ENCODE measurements at regions not wholly inside any gene's neighbourhood (a gene's known extent, or its start where the extent isn't known, plus 50 kb on each side); places are given as distances from the start of the nearest gene placed in this dataset.
"Not testable (repeated sequence)": the region's sequence is repeated elsewhere in the genome, so short reads cannot be mapped to it uniquely, and the experiment has no call there.

DNA sequence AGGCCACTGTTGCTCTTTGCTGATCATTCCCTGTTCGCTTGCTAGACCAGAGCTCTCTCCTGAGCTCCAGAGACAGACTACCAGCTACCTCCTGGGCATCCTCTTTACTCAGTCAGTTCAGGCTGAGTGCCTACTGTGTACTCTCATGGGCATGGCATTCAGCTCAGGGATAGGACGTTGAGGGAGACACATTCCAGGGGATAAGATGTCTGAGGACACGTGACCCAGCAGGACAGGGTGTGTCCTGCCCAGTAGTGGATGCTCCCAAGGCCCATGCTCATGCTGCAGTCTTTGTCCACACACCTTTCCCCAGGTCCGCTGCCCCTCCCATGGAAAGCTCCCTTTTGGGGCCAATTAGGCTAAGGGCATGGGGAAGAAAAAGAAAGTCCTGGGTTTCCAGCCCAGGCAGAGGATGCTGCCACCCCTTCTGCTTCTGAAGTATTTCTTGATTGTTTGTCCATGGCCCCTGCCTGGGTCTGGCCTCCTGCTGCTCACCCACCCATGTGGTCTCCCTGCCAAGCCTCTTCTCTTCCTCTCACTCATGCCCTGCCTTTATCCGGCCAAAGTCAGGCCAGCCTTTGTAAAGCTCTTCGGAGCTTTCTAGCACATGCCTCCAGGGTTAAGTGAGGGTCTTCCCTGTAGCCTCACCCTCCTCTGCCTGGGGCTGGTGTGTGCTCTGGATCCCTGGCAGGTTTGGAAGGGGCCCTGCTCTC is 60.5 kb upstream of the PITX1 start:
- DNase-seq (ENCODE audit: low read depth in 2 of 2), result no peak

DNA sequence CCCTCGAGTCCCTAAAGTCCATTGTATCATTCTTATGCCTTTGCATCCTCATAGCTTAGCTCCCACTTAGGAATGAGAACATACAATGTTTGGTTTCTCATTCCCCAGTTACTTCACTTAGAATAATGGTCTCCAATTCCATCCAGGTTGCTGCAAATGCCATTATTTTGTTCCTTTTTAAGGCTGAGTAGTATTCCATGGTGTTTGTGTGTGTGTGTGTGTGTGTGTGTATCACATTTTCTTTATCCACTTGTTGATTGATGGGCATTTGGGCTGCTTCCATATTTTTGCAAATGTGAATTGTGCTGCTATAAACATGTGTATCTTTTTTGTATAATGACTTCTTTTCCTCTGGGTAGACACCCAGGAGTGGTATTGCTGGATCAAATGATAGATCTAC is 59.5 kb upstream of the PITX1 start:
- DNase-seq (ENCODE audit: low read depth in 2 of 2), result not testable (repeated sequence)

DNA sequence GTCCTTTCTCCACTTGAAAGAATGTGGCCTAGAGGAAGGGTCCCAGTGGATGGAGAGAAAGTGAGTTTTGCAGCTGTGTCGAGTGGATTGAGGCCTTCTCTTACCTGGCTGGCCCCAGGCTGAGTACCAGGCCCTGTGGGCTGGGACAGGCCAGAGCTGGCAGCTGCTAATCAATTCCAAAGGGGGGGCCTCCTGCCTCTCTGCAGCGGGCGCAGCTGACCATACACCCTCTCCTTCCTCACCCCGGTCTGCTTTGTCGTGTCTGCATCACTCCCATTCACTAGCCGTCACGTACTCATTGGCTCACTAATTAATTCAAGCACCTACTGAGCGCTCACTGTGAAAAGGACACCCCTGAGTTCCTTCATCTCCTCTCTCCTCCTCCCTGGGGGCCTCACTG is 58.4 kb upstream of the PITX1 start:
- DNase-seq (ENCODE audit: low read depth in 2 of 2), result no peak

- DNase-seq (ENCODE audit: low read depth in 2 of 2), result no peak
These were observed 57.3 kb upstream of the PITX1 start for GRCh38 chr5:135091286-135091685.

DNA sequence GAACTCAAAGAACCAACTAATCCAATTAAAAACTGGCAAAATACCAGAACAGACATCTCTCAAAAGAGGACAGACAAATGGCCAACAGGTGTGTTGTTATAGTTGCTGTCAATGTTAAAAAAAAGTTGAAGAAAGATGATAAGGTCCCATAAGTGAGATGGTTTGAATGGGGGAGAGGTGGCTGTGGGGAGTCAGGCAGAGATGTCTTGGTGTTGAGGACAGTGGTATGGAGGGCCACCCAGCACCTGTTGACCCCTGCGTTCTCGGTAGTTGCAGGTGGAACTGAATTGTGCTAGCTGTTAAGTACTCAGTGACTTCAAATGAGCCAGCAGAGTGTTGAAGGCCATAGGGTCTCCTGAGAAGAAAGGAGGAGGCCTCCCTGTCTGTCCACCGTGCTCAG is 55.9 kb upstream of the PITX1 start:
- DNase-seq (ENCODE audit: low read depth in 2 of 2), result no peak

DNA sequence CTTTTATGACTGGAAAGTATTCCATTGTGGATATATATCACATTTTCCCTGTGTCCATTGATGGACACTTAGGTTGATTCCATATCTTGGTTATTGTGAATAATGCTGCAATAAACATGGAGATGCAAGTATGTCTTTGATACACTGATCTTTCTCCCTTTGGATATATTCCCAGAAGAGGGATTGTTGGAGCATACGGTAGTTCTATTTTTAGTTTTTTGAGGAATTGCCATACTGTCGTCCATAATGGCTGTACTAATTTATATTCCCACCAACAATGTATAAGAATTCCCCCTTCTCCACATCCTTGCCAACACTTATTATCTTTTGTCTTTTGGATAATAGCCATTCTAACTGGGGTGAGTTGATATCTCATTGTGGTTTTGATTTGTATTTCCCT is 54.9 kb upstream of the PITX1 start:
- DNase-seq (ENCODE audit: low read depth in 2 of 2), result no peak

DNA sequence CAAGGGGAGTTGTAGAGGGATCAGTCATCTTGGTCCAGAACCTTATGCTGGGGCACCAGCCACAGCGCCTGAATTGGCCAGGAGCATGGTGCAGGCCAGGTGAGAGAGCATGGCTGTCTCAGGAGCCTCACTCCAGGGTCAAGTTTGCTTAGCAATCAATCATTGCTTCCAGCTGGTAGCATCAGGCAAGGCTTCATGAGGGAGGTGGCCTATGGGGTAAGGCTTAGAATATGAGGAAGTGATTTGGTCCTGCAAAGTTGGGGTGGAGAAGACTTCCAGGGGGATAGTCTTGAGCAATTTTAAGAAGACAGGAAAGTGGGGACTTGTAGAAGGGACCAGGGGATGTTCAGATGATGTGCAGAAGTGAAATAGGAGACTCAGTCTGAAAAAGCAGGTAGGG is 53.9 kb upstream of the PITX1 start:
- no peak for DNase-seq (ENCODE audit: low read depth in 2 of 2)

- DNase-seq (ENCODE audit: low read depth in 2 of 2), result no peak
These were observed 52.1 kb upstream of the PITX1 start for GRCh38 chr5:135085936-135086725.

DNA sequence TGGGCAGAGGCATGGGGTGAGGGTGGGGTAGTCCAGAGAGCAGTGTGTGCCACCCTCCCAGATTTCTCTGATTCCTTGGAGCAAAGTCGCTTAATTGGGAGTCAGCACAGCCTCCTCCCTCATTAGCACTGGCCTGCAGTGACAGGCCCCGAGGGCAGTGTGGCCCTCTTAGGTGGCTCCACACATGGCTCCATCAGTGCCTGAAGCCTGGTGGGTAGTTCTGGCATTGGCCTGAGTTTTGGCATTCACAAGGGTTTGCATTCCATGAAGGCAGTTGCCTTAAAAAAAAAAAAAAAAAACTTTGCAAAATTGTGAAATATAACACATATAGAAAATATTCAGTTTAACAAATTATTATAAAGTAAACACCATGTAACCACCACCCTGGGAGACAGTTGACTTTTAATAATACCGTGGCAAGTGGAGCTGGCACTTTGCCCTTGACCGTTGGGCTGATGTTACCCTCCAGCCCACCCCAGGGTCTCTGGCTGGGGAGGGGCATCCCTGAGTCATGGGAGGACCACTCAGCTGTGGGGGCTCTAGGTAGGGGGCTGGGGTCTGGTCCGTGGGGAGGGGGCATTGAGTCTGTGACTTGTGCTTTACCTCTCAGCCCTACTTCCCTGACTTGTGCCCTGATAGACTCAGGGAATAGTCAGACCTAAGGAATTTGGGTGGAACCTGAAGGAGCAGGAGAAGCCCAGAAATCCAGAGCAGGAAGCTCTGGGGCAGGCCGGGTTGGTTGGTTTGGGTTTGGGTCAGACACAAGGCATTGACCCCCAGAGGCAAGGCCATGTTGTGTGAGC is 51.3 kb upstream of the PITX1 start:
- no peak for DNase-seq (ENCODE audit: low read depth in 2 of 2)
